Right renal pelvis (tissue), 4 donors: ENCODE measurements at regions not wholly inside any gene's neighbourhood (a gene's known extent, or its start where the extent isn't known, plus 50 kb on each side); places are given as distances from the start of the nearest gene placed in this dataset.

ENCODE experiments used
- DNase-seq, 4 donors: peaks; one replicate each; pipeline ENCODE4 v3.0.0-alpha.2; 2013; ENCODE audit warnings: low read depth in 4 of 4, low spot score in 3 of 4, missing footprints in 1 of 4

GRCh38 chr6:10307028-10307427, 107.8 kb downstream of the TFAP2A start:
- no peak for DNase-seq

DNA sequence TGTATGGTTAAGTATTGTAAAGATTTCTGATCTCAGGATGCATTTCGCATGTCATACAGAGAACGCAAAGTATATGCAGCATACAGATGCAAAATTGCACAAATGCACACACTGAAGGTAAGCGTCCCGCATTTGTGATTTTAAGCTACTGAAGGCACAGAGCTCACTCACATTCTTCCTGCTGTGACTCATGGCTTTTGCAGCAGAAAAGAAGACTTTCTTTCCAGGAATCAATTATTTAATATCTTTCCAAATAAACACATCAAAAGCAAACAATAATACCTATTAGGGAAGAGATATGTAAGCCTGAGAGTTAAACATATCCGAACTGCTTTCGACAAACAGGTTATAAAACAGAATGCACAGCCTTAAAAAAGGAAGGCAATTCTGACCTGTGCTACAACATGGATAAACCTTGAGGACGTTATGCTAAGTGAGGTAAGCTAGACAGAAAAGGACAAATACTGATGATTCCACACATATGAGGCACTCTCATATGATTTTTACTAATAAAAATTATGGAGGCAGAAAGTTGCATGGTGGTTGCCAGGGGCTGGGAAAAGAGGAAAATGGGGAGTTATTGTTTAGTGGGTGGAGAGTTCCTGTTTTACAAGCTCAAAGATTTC, 109.0 kb downstream of the TFAP2A start:
- DNase-seq: no peak

GRCh38 chr6:10303608-10304506, 111.0 kb downstream of the TFAP2A start:
- no peak for DNase-seq

DNA sequence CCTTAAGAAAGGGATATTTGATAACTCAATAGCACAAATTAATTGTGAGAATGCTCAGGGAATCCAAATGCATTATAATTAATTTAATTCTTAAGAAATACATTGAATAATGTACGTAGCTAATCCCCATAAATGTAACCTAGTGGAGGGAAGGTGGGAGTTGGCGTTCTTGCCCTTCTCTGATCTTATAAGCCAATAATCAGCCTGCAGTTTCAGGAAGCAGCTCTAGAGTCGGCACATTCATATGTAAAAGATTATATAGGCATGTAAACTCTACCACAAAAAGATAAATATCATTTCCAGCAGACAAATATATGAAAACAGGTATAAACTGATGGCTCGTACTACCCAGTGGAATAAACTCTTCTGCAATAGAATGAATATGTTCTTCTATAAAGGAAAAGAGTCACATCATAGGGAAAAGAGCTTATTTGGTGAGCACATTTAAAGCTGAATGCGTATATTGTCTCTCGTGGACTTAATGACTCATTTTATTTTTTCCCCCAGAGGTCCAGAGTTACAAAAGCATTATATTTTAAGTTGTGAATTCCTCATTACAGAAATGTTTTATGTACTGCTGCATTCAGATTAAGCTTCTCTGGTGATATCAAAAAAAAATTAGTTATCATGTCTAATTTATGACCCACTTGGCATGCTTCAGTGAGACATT, 112.2 kb downstream of the TFAP2A start:
- no peak for DNase-seq

- no peak for DNase-seq
Measured at GRCh38 chr6:10300071-10300470, 114.8 kb downstream of the TFAP2A start.

DNA sequence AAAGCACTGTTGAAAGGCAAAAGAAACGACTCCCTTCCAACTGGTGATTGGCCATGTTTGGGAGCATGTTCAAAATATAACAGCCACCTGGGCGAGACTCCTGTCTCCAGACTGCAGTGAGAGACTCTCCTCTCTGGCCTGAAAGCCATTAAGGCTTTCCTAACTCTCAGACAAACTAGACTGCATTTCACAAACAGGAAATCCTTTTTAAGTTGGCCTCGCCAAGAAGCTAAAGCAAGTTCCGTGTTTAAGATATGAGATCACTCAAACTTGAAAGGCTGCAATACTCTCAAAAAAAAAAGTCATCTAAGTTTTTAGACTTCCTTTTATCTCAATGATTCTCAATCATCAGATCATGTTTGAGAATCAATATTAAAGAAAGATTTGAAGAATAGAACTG, 117.0 kb downstream of the TFAP2A start:
- no peak for DNase-seq

DNA sequence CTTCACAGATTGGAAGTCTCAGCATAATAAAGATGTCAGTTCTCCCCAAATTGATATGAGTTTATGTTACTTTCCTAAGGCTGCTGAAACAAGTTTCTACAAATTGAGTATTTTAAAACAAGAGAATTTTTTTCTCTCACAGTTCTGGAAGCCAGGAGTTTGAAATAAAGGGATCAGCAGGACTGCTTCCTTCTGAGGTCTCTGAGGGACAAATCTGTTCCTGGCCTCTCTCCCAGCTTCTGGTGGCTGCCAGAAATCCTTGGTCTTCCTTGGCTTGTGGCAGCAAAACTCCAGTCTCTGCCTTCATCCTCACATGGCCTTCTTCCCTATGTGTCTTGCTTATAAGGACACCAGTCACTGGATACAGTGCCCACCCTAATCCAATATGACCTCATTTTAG, 136.1 kb downstream of the TFAP2A start:
- no peak for DNase-seq

- no peak for DNase-seq
Measured at GRCh38 chr6:10276660-10277287, 138.1 kb downstream of the TFAP2A start.

GRCh38 chr6:10276106-10276505, 138.8 kb downstream of the TFAP2A start:
- no peak for DNase-seq

GRCh38 chr6:10272591-10272990, 142.3 kb downstream of the TFAP2A start:
- no peak for DNase-seq

DNA sequence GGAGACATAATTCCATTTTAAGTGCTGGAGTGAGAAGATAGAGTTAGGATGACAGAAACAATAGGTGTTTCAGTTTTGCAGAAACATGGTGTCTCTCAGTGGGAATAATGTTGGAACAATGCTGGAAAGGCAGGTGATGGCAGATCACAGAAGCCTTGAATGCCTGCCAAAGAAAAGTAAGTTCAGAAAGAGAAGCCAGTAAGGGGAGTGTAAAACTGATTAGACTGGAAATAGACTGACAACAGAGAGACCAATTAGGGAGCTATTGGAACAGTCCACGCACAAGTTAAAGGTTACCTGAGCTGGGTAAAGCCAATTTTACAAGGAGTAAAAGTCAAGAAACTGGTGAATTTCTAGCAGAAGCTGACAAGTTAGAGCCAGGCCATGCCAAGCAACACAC, 142.9 kb downstream of the TFAP2A start:
- DNase-seq: no peak

GRCh38 chr6:10269814-10270472, 144.9 kb downstream of the TFAP2A start:
- DNase-seq: no peak

DNA sequence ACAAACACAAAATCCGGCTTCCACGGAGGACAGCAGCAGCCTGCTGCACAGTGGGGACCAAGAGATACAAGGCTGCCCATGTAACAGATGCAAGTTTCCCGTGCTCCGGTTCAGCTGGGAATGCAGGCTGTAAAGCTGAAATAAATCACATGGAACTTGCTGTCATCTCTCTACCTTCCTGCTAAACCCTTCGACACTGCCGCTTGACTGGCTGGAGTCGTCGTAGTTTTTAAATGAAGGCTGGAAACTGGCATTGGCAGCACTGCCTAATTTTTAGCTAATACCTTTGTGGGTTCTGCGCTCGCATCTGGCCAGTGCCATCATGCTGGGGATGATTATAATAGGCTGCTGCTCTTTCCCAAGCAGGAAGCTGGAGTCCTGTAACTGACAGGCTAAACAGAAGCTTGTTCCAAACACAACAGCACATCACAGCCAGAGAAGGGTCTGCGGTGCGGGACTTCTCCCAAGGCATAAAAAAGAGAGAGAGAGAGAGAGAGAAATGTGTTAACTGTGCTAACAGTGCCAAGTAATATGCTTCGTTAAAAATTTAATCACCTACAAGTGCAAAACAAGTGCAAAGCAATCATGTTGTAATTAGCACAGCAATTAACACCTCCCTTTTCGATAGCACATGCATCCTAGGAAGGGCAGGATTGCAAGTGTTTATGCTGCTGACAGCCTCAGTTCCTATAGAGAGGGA, 146.1 kb downstream of the TFAP2A start:
- peak; percentile 8 to 16 (median 13) for DNase-seq

- no peak for DNase-seq
Measured at GRCh38 chr6:10268111-10268510, 146.8 kb downstream of the TFAP2A start.

DNA sequence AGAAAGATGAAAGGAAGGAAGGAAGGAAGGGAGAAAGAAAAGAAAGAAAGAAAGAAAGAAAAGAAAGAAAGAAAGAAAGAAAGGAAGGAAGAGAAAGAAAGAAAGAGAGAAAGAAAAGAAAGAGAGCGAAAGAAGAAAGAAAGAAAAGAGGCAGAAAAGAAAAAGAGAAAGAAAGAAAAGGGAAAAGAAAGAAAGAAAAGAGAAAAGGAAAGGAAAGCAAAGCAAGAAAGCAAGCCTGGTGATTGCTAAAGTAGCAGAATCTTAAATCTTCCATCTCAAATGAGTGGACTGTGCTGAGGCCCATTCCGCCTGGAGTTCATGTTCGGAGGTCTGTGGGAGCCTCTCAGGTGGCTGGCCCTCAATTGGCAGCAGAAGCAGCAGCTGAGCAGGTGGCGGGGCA, 148.4 kb downstream of the TFAP2A start:
- DNase-seq: no peak

DNA sequence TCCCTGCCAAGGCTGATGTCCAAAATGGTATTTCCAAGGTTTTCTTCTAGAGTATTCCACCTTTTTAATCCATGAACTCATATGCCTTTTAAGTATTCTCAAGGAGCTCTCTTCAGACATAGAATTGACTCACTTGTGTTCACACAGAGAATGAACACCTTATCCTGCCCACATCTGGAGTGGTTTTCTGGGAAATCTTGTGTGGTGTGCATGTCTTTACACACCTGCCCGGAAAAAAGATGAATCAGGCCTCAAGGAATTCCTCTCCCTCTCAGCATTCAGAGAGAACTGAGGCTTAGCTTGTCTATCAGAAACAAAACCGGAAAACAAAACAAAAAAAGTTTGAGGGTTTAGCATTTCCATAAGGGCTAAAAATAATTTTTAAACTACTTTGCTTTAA, 148.8 kb downstream of the TFAP2A start:
- no peak for DNase-seq

GRCh38 chr6:10262505-10262904, 152.4 kb downstream of the TFAP2A start:
- DNase-seq: no peak

DNA sequence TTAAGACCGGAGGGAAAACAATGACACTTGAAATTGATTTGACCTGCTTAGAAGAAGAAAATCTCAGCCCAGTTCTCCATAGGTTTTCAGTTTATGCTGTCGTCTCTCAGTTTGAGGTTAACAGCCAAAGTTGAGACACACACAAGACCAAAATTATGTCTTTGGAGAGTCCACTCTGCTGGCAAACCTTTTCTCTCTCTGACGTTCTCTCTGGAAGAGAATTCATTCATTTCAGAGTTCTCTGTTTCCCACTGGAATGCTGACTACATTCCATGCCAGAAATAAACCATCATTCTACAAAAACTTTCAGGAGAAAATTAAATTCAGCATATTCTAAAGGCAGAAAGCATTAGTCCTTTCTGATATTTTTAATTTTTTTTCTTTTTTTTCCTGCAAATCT, 155.2 kb downstream of the TFAP2A start:
- DNase-seq: no peak

- DNase-seq: no peak
Measured at GRCh38 chr6:10258341-10258740, 156.5 kb downstream of the TFAP2A start.

DNA sequence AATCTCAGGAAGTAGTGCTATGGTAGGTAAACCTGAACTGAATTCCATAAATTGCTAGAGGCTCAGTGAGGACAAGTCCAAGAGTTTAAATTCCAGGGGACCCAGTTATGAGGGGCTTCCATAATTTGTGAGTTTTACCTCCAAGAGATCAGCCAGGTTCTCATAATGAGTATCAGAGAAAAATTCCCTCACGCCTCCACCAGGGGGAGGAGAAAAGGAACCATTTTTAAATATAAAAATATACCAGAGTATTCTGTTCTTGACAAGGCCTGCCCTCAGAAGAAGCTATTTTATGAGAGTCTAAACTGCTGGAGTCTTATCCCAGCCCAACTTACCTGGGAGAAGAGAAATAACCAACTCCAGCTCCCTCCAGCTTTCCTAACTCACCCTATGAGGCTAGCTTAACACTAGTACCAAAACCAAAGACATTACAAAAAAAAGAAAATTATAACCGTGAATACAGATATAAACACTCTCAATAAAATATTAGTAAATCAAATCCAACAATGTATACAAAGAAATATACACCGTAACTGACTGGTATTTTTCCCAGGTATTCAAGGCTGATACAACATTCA, 158.7 kb downstream of the TFAP2A start:
- no peak for DNase-seq
